Hepatocyte (in vitro differentiated cells): ENCODE measurements at regions not wholly inside any gene's neighbourhood (a gene's known extent, or its start where the extent isn't known, plus 50 kb on each side); places are given as distances from the start of the nearest gene placed in this dataset.

Source experiments
- EZH2 ChIP-seq: fragments of 200-600 bp; sonication (generic); IDR thresholded peaks from 2 replicates; pipeline ENCODE4 v1.6.1; 2016; ENCODE audit warnings: antibody characterized with exemption, mild to moderate bottlenecking, borderline replicate concordance
- EZH2phosphoT487 ChIP-seq: fragments of 200-600 bp; sonication (generic); IDR thresholded peaks from one replicate; pipeline ENCODE4 v1.6.1; 2018; ENCODE audit warnings: antibody characterized with exemption, mild to moderate bottlenecking, low read depth, moderate library complexity; ENCODE audit not compliant: unreplicated experiment, severe bottlenecking
- TF ChIP-seq, protein P1 (sequence below): fragments of 200-600 bp; sonication (generic); IDR thresholded peaks from 2 replicates; pipeline ENCODE4 v1.5.1; 2016; ENCODE audit warnings: antibody characterized with exemption, mild to moderate bottlenecking; ENCODE audit not compliant: poor library complexity

DNA sequence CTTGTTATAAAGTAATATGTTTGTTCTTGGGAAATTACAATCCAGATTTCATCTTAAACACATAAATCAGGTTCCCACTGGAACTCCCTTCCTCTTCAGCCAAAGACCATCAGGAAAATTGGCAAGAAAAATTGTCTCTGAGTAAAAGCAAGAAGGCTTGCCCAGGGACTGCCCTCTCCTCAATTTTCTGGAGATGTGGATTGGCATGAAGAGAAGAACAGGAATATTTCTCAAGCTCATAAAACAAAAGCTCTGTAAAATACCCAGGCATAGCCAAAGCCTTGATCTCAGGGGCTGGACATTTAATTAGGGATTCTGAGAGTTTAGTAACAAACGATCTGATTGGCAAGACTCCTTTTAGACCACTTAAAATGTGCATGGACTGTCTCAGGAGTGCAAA is 223.4 kb downstream of the ZNF608 start:
- TF ChIP-seq, protein P1, sequence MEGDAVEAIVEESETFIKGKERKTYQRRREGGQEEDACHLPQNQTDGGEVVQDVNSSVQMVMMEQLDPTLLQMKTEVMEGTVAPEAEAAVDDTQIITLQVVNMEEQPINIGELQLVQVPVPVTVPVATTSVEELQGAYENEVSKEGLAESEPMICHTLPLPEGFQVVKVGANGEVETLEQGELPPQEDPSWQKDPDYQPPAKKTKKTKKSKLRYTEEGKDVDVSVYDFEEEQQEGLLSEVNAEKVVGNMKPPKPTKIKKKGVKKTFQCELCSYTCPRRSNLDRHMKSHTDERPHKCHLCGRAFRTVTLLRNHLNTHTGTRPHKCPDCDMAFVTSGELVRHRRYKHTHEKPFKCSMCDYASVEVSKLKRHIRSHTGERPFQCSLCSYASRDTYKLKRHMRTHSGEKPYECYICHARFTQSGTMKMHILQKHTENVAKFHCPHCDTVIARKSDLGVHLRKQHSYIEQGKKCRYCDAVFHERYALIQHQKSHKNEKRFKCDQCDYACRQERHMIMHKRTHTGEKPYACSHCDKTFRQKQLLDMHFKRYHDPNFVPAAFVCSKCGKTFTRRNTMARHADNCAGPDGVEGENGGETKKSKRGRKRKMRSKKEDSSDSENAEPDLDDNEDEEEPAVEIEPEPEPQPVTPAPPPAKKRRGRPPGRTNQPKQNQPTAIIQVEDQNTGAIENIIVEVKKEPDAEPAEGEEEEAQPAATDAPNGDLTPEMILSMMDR = no peak
- TF ChIP-seq EZH2 (no peak), EZH2phosphoT487 (no peak)
